C4-2B (cell line): ENCODE measurements at regions not wholly inside any gene's neighbourhood (a gene's known extent, or its start where the extent isn't known, plus 50 kb on each side); places are given as distances from the start of the nearest gene placed in this dataset.

Experiments
- ZFX ChIP-seq: fragments of 450-650 bp; IDR thresholded peaks from 2 replicates; pipeline ENCODE4 v1.6.1; 2017
- TF ChIP-seq, protein P1 (sequence below): fragments of 450-650 bp; conservative IDR thresholded peaks from 2 replicates; pipeline ENCODE4 v1.5.1; 2017; ENCODE audit warnings: mild to moderate bottlenecking

GRCh38 chr6:132931313-132931712 is 116.9 kb downstream of the RPS12 start:
- TF ChIP-seq, protein P1, sequence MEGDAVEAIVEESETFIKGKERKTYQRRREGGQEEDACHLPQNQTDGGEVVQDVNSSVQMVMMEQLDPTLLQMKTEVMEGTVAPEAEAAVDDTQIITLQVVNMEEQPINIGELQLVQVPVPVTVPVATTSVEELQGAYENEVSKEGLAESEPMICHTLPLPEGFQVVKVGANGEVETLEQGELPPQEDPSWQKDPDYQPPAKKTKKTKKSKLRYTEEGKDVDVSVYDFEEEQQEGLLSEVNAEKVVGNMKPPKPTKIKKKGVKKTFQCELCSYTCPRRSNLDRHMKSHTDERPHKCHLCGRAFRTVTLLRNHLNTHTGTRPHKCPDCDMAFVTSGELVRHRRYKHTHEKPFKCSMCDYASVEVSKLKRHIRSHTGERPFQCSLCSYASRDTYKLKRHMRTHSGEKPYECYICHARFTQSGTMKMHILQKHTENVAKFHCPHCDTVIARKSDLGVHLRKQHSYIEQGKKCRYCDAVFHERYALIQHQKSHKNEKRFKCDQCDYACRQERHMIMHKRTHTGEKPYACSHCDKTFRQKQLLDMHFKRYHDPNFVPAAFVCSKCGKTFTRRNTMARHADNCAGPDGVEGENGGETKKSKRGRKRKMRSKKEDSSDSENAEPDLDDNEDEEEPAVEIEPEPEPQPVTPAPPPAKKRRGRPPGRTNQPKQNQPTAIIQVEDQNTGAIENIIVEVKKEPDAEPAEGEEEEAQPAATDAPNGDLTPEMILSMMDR, result no peak
- no peak for TF ChIP-seq ZFX
